ENCODE measurements at regions not wholly inside any gene's neighbourhood (a gene's known extent, or its start where the extent isn't known, plus 50 kb on each side); places are given as distances from the start of the nearest gene placed in this dataset.

DNA sequence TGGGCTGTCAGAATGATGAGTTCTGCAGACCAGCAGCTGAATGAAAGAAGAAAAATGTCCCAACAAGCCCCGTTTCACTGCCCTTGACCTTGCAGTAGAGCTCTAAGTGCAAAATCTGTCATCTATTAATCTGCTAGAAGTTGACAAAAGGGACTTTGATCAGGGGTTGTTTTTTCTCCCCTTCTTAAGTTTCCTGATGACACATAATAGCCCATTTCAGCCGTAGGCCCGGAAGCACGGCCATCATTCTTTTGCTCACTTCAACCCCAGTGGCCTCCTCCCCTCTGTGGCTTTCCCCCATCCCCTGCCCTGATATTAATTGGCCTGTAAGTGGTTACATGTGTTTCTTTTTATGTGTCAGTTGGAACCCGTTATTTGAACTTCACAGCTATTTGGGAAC lies 298.9 kb downstream of the RPLP1 start:
- TF ChIP-seq, protein P1, sequence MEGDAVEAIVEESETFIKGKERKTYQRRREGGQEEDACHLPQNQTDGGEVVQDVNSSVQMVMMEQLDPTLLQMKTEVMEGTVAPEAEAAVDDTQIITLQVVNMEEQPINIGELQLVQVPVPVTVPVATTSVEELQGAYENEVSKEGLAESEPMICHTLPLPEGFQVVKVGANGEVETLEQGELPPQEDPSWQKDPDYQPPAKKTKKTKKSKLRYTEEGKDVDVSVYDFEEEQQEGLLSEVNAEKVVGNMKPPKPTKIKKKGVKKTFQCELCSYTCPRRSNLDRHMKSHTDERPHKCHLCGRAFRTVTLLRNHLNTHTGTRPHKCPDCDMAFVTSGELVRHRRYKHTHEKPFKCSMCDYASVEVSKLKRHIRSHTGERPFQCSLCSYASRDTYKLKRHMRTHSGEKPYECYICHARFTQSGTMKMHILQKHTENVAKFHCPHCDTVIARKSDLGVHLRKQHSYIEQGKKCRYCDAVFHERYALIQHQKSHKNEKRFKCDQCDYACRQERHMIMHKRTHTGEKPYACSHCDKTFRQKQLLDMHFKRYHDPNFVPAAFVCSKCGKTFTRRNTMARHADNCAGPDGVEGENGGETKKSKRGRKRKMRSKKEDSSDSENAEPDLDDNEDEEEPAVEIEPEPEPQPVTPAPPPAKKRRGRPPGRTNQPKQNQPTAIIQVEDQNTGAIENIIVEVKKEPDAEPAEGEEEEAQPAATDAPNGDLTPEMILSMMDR (IDR thresholded peaks at IDR 0.05; ENCODE audit: low read depth, low read length), result no peak
- H3K9me3 ChIP-seq (ENCODE audit: severe bottlenecking), result no peaks in the 10 kb centered on the region
- H3K27me3 ChIP-seq (ENCODE audit: insufficient read depth, low read depth, severe bottlenecking), result no peaks in the 10 kb centered on the region
- no peak overlapping the region for H3K4me3 ChIP-seq (ENCODE audit: low read depth, low read length)
- no peaks in the 10 kb centered on the region for H3K36me3 ChIP-seq
- DNase-seq, result no peak
- H3K27ac ChIP-seq, result no peak overlapping the region

GRCh38 chr15:69753867-69754266 lies 301.2 kb downstream of the RPLP1 start:
- no peaks in the 10 kb centered on the region for H3K27me3 ChIP-seq (ENCODE audit: insufficient read depth, low read depth, severe bottlenecking)
- TF ChIP-seq, protein P1 (IDR thresholded peaks at IDR 0.05; ENCODE audit: low read depth, low read length), result no peak

DNA sequence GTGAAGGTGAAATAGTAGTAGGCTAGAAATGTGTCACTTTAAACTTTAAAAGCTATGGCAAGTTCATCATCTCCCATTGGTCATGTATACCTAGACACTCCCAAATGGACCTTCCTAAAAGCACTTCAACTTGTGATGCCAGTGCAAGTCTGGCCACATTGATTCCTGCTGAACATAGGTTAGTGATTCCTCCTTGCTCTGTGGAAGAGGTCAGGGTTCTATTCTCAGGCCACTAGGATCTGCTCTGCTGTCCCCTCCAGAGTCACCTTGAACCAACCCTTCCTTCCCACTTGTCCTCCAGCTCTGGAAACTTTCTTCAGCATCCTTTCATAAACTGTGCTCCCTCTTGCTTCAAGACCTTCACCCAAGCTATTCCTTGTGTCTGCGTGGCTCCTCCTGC lies 301.7 kb downstream of the RPLP1 start:
- no peaks in the 10 kb centered on the region for H3K36me3 ChIP-seq
- no peak for DNase-seq
- TF ChIP-seq, protein P1 (IDR thresholded peaks at IDR 0.05; ENCODE audit: low read depth, low read length), result no peak
- H3K27ac ChIP-seq, result no peak overlapping the region
- no peaks in the 10 kb centered on the region for H3K27me3 ChIP-seq (ENCODE audit: insufficient read depth, low read depth, severe bottlenecking)
- no peak overlapping the region for H3K4me3 ChIP-seq (ENCODE audit: low read depth, low read length)
- no peaks in the 10 kb centered on the region for H3K9me3 ChIP-seq (ENCODE audit: severe bottlenecking)

More at GRCh38 chr15:69753867-69754266, 301.2 kb downstream of the RPLP1 start:
- no peak for DNase-seq
- no peak overlapping the region for H3K4me3 ChIP-seq (ENCODE audit: low read depth, low read length)
- H3K9me3 ChIP-seq (ENCODE audit: severe bottlenecking), result no peaks in the 10 kb centered on the region
- no peaks in the 10 kb centered on the region for H3K36me3 ChIP-seq
- no peak overlapping the region for H3K27ac ChIP-seq

GRCh38 chr15:69755551-69756310 lies 303.1 kb downstream of the RPLP1 start:
- H3K4me3 ChIP-seq (ENCODE audit: low read depth, low read length), result no peak overlapping the region
- no peak overlapping the region for H3K27ac ChIP-seq
- no peaks in the 10 kb centered on the region for H3K9me3 ChIP-seq (ENCODE audit: severe bottlenecking)
- DNase-seq, result no peak
- no peaks in the 10 kb centered on the region for H3K27me3 ChIP-seq (ENCODE audit: insufficient read depth, low read depth, severe bottlenecking)
- H3K36me3 ChIP-seq, result no peaks in the 10 kb centered on the region
- TF ChIP-seq, protein P1 (IDR thresholded peaks at IDR 0.05; ENCODE audit: low read depth, low read length), result no peak

GRCh38 chr15:69756440-69756839 lies 303.8 kb downstream of the RPLP1 start:
- no peak overlapping the region for H3K4me3 ChIP-seq (ENCODE audit: low read depth, low read length)
- no peak for DNase-seq
- H3K27me3 ChIP-seq (ENCODE audit: insufficient read depth, low read depth, severe bottlenecking), result no peaks in the 10 kb centered on the region
- TF ChIP-seq, protein P1 (IDR thresholded peaks at IDR 0.05; ENCODE audit: low read depth, low read length), result no peak
- H3K36me3 ChIP-seq, result no peaks in the 10 kb centered on the region
- no peak overlapping the region for H3K27ac ChIP-seq
- H3K9me3 ChIP-seq (ENCODE audit: severe bottlenecking), result no peaks in the 10 kb centered on the region

- Histone ChIP-seq H3K9me3 (ENCODE audit: severe bottlenecking) (no peaks in the 10 kb centered on the region), H3K4me3 (ENCODE audit: low read depth, low read length) (no peak overlapping the region), H3K27ac (no peak overlapping the region), H3K27me3 (ENCODE audit: insufficient read depth, low read depth, severe bottlenecking) (no peaks in the 10 kb centered on the region), H3K36me3 (no peaks in the 10 kb centered on the region)
- DNase-seq, result no peak
- TF ChIP-seq, protein P1 (IDR thresholded peaks at IDR 0.05; ENCODE audit: low read depth, low read length), result no peak
Measured at GRCh38 chr15:69757186-69757585, 304.6 kb downstream of the RPLP1 start.

Data from WERI-Rb-1 (cell line).